PFSK-1 (cell line): ENCODE measurements at regions not wholly inside any gene's neighbourhood (a gene's known extent, or its start where the extent isn't known, plus 50 kb on each side); places are given as distances from the start of the nearest gene placed in this dataset.

Experiments
- POLR2AphosphoS5 ChIP-seq: IDR thresholded peaks from 2 replicates; pipeline ENCODE4 v1.6.1; 2012; ENCODE audit warnings: low read depth, mild to moderate bottlenecking, control low read depth, low read length, moderate library complexity
- TF ChIP-seq, protein P1 (sequence below), 2 experiments: IDR thresholded peaks; 2 replicates each; pipeline versions ENCODE4 v1.6.1 to v1.8.0; 2011 to 2012; ENCODE audit warnings: low read depth in 2 of 2, low read length in 2 of 2, control low read depth in 1 of 2, inconsistent platforms in 1 of 2, mild to moderate bottlenecking in 1 of 2, moderate library complexity in 1 of 2; ENCODE audit not compliant: insufficient read depth in 1 of 2

- no peak for TF ChIP-seq POLR2AphosphoS5
- TF ChIP-seq, protein P1, sequence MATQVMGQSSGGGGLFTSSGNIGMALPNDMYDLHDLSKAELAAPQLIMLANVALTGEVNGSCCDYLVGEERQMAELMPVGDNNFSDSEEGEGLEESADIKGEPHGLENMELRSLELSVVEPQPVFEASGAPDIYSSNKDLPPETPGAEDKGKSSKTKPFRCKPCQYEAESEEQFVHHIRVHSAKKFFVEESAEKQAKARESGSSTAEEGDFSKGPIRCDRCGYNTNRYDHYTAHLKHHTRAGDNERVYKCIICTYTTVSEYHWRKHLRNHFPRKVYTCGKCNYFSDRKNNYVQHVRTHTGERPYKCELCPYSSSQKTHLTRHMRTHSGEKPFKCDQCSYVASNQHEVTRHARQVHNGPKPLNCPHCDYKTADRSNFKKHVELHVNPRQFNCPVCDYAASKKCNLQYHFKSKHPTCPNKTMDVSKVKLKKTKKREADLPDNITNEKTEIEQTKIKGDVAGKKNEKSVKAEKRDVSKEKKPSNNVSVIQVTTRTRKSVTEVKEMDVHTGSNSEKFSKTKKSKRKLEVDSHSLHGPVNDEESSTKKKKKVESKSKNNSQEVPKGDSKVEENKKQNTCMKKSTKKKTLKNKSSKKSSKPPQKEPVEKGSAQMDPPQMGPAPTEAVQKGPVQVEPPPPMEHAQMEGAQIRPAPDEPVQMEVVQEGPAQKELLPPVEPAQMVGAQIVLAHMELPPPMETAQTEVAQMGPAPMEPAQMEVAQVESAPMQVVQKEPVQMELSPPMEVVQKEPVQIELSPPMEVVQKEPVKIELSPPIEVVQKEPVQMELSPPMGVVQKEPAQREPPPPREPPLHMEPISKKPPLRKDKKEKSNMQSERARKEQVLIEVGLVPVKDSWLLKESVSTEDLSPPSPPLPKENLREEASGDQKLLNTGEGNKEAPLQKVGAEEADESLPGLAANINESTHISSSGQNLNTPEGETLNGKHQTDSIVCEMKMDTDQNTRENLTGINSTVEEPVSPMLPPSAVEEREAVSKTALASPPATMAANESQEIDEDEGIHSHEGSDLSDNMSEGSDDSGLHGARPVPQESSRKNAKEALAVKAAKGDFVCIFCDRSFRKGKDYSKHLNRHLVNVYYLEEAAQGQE (IDR thresholded peaks at IDR 0.05; ENCODE audit: insufficient read depth in 1 of 2, low read depth in 2 of 2, low read length in 2 of 2), result no peak
Observed at GRCh38 chr3:61464518-61465140, 96.7 kb upstream of the PTPRG start.
